LNCaP clone FGC (cell line): ENCODE measurements at regions not wholly inside any gene's neighbourhood (a gene's known extent, or its start where the extent isn't known, plus 50 kb on each side); places are given as distances from the start of the nearest gene placed in this dataset.

Source experiments
- DNase-seq: peaks from one replicate; pipeline ENCODE4 v3.0.0-alpha.2; 2011; ENCODE audit warnings: low read depth
- H3K4me3 ChIP-seq: 2 replicates; pipeline ENCODE4 v1.5.1; 2011; ENCODE audit warnings: mild to moderate bottlenecking, low read depth, low read length, control low read depth
- TF ChIP-seq, protein P1 (sequence below): IDR thresholded peaks from 2 replicates; pipeline ENCODE4 v1.5.1; 2012; ENCODE audit warnings: mild to moderate bottlenecking; ENCODE audit not compliant: control insufficient read depth, insufficient read depth; ENCODE audit errors: extremely low read depth

- no peak overlapping the region for H3K4me3 ChIP-seq
- no peak for DNase-seq
Measured at GRCh38 chr1:87678266-87678665, 349.6 kb downstream of the LMO4 start.

GRCh38 chr1:87682565-87682964, 353.9 kb downstream of the LMO4 start:
- DNase-seq = no peak
- TF ChIP-seq, protein P1, sequence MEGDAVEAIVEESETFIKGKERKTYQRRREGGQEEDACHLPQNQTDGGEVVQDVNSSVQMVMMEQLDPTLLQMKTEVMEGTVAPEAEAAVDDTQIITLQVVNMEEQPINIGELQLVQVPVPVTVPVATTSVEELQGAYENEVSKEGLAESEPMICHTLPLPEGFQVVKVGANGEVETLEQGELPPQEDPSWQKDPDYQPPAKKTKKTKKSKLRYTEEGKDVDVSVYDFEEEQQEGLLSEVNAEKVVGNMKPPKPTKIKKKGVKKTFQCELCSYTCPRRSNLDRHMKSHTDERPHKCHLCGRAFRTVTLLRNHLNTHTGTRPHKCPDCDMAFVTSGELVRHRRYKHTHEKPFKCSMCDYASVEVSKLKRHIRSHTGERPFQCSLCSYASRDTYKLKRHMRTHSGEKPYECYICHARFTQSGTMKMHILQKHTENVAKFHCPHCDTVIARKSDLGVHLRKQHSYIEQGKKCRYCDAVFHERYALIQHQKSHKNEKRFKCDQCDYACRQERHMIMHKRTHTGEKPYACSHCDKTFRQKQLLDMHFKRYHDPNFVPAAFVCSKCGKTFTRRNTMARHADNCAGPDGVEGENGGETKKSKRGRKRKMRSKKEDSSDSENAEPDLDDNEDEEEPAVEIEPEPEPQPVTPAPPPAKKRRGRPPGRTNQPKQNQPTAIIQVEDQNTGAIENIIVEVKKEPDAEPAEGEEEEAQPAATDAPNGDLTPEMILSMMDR = no peak
- no peak overlapping the region for H3K4me3 ChIP-seq

More at GRCh38 chr1:87678266-87678665, 349.6 kb downstream of the LMO4 start:
- TF ChIP-seq, protein P1 = no peak

- TF ChIP-seq, protein P1 = no peak
- DNase-seq = no peak
- no peak overlapping the region for H3K4me3 ChIP-seq
Measured at GRCh38 chr1:87683196-87683956, 354.7 kb downstream of the LMO4 start.

- H3K4me3 ChIP-seq = no peak overlapping the region
- TF ChIP-seq, protein P1 = no peak
- DNase-seq = no peak
Measured at GRCh38 chr1:87684194-87684593, 355.5 kb downstream of the LMO4 start.

DNA sequence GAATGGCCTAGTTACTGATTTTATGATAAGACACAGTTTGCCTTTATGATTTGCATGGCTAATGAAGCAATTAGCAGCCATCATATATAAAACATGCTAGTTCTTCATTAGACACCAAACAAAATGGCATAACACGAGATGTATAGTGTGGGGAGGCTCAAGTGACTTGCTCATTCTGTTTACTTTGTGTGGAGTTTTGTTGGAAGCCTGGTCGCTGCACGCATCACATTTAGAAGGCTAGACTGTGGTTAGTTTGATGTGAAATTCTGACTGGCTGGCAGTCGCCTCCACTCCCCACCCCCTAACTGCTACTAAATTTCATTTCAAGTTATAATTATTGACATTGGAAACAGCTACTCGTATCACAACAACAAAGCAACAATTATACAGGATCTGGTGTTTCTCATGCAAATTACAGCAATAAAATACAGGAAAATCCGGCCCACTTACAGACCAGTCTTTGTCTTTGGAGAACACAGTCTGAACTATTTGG, 356.1 kb downstream of the LMO4 start:
- H3K4me3 ChIP-seq = no peak overlapping the region
- DNase-seq = no peak
- TF ChIP-seq, protein P1 = no peak

GRCh38 chr1:87685311-87686135, 356.8 kb downstream of the LMO4 start:
- H3K4me3 ChIP-seq = no peak overlapping the region
- TF ChIP-seq, protein P1 = no peak
- no peak for DNase-seq
